ENCODE measurements at regions not wholly inside any gene's neighbourhood (a gene's known extent, or its start where the extent isn't known, plus 50 kb on each side); places are given as distances from the start of the nearest gene placed in this dataset.

GRCh38 chr9:75718677-75719076, 171.8 kb upstream of the PCSK5 start:
- Histone ChIP-seq H2BK12ac (ENCODE audit: insufficient read length, low read depth, low read length) (no peak overlapping the region), H3K79me2 (ENCODE audit: insufficient read depth, low read length) (no peaks in the 10 kb centered on the region), H4K5ac (ENCODE audit: insufficient read length, low read depth, low read length) (no peak overlapping the region), H2BK20ac (ENCODE audit: low read depth, low read length, poor library complexity, severe bottlenecking) (no peak overlapping the region), H2BK15ac (ENCODE audit: low read depth, low read length) (no peak overlapping the region), H3K9me3 (ENCODE audit: control insufficient read depth, low read depth, low read length) (no peaks in the 10 kb centered on the region), H3T11ph (ENCODE audit: low read length) (no peak overlapping the region), H4K8ac (replicated peaks; ENCODE audit: insufficient read length, low read depth, low read length) (no peak overlapping the region), H2AK5ac (ENCODE audit: insufficient read length, low read length) (no peak overlapping the region), H2BK5ac (ENCODE audit: insufficient read length, low read length) (no peak overlapping the region), H3K4me2 (ENCODE audit: insufficient read depth, insufficient read length, low read length) (no peak overlapping the region), H3K9ac (ENCODE audit: extremely low read depth, insufficient read length, low read length) (no peak overlapping the region), H3K23ac (ENCODE audit: insufficient read length, low read depth, low read length) (no peak overlapping the region), H3K14ac (ENCODE audit: insufficient read depth, low read length) (no peak overlapping the region), H3K79me1 (ENCODE audit: insufficient read depth, low read depth, low read length, poor library complexity, severe bottlenecking) (no peaks in the 10 kb centered on the region), H4K91ac (ENCODE audit: insufficient read length, low read depth, low read length) (no peak overlapping the region), H3K23me2 (ENCODE audit: insufficient read length, low read depth, low read length, poor library complexity, severe bottlenecking) (no peaks in the 10 kb centered on the region), H3K4ac (ENCODE audit: low read depth, low read length) (no peak overlapping the region), H4K20me1 (ENCODE audit: control insufficient read depth, insufficient read depth, insufficient read length) (no peaks in the 10 kb centered on the region), H2AFZ (ENCODE audit: low read length) (no peak overlapping the region), H3K27ac (ENCODE audit: insufficient read length, low read depth, low read length) (no peak overlapping the region), H3K56ac (ENCODE audit: insufficient read length, low read depth, low read length) (no peak overlapping the region), H2BK120ac (ENCODE audit: low read depth, low read length, poor library complexity, severe bottlenecking) (no peak overlapping the region), H3K18ac (ENCODE audit: insufficient read length, low read depth, low read length) (no peak overlapping the region), H3K27me3 (ENCODE audit: insufficient read depth, low read length) (no peaks in the 10 kb centered on the region), H3K4me1 (ENCODE audit: insufficient read depth, low read length) (no peaks in the 10 kb centered on the region)
- no peaks in the 10 kb centered on the region; the same call in 1 of the 2 replicates for H3K27me3 Mint-ChIP-seq (ENCODE audit: low read depth)
- no peaks in the 10 kb centered on the region for H3K36me3 Mint-ChIP-seq (ENCODE audit: insufficient read depth in 1 of 3, low read depth in 3 of 3)
- peaks cover 0 to 2% of the 10 kb centered on the region in 2 experiments; a peak in 1 of 4 replicates for H3K4me1 Mint-ChIP-seq
- H3K27ac Mint-ChIP-seq = no peak overlapping the region
- no peak for DNase-seq
- H3K4me3 Mint-ChIP-seq = no peak overlapping the region
- no peaks in the 10 kb centered on the region for H3K9me3 Mint-ChIP-seq
- no CpG with 5 or more reads among the region's 2 CpGs for WGBS (ENCODE audit: extremely low coverage, insufficient read length, low lambda C conversion rate)
- no peak for TF ChIP-seq CTCF (conservative IDR thresholded peaks at IDR 0.05)

Data from H9 (cell line).